ENCODE measurements at regions not wholly inside any gene's neighbourhood (a gene's known extent, or its start where the extent isn't known, plus 50 kb on each side); places are given as distances from the start of the nearest gene placed in this dataset.

- TF ChIP-seq EP300 (IDR thresholded peaks at IDR 0.05; ENCODE audit: borderline replicate concordance) (no peak), MAX (IDR thresholded peaks at IDR 0.05) (no peak), TAF1 (IDR thresholded peaks at IDR 0.05; ENCODE audit: low read depth) (no peak), EGR1 (IDR thresholded peaks at IDR 0.05) (no peak), CEBPB (IDR thresholded peaks at IDR 0.05) (no peak), TCF12 (IDR thresholded peaks at IDR 0.05; ENCODE audit: low read depth) (no peak), CREB1 (IDR thresholded peaks at IDR 0.05; ENCODE audit: low read depth) (no peak), TEAD4 (IDR thresholded peaks at IDR 0.05) (no peak)
These were observed 129.8 kb upstream of the DAB1 start for GRCh38 chr1:57553666-57554065.

Data from Ishikawa (cell line).